Tibial nerve (tissue), 4 donors: ENCODE measurements at regions not wholly inside any gene's neighbourhood (a gene's known extent, or its start where the extent isn't known, plus 50 kb on each side); places are given as distances from the start of the nearest gene placed in this dataset.

Source experiments
- EP300 ChIP-seq, 2 donors: sonication (generic); formaldehyde crosslinking; IDR thresholded peaks; one replicate each; pipeline ENCODE4 v1.6.1; 2017; ENCODE audit warnings: antibody characterized with exemption in 2 of 2, mild to moderate bottlenecking in 1 of 2
- TF ChIP-seq, protein P1 (sequence below), 5 experiments: fragments of 200-600 bp in 3 of 5; fragments of 450-650 bp in 2 of 5; sonication (generic) in 3 of 5; IDR thresholded peaks; one replicate each; pipeline ENCODE4 v1.5.1; 2016 to 2019; ENCODE audit warnings: antibody characterized with exemption in 5 of 5, mild to moderate bottlenecking in 3 of 5, moderate library complexity in 2 of 5

DNA sequence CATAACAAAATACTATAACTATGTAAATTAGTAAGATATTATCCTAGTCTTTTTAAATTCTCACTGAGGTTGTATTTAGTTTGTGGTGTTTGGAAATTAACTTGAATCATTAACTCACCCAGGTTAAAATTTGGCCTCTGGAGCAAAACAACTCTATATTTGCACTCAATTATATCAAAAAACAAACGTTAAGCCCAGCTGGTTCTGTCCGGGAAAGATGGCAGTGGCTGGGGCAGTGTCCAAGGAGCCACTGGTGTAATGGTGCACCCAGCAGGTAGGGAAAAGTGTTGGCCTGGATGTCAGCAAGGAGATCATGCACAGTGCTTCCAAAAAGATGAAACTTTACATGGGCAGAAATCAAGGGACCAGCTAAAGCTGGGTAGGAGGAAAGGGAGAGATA lies 285.3 kb upstream of the CITED2 start:
- TF ChIP-seq EP300 (IDR thresholded peaks at IDR 0.05): no peak
- TF ChIP-seq, protein P1, sequence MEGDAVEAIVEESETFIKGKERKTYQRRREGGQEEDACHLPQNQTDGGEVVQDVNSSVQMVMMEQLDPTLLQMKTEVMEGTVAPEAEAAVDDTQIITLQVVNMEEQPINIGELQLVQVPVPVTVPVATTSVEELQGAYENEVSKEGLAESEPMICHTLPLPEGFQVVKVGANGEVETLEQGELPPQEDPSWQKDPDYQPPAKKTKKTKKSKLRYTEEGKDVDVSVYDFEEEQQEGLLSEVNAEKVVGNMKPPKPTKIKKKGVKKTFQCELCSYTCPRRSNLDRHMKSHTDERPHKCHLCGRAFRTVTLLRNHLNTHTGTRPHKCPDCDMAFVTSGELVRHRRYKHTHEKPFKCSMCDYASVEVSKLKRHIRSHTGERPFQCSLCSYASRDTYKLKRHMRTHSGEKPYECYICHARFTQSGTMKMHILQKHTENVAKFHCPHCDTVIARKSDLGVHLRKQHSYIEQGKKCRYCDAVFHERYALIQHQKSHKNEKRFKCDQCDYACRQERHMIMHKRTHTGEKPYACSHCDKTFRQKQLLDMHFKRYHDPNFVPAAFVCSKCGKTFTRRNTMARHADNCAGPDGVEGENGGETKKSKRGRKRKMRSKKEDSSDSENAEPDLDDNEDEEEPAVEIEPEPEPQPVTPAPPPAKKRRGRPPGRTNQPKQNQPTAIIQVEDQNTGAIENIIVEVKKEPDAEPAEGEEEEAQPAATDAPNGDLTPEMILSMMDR (IDR thresholded peaks at IDR 0.05): no peak
